ENCODE measurements at regions not wholly inside any gene's neighbourhood (a gene's known extent, or its start where the extent isn't known, plus 50 kb on each side); places are given as distances from the start of the nearest gene placed in this dataset.
A peak's percentile ranks its signal among the peaks of the same experiment; 100 is the strongest.

DNA sequence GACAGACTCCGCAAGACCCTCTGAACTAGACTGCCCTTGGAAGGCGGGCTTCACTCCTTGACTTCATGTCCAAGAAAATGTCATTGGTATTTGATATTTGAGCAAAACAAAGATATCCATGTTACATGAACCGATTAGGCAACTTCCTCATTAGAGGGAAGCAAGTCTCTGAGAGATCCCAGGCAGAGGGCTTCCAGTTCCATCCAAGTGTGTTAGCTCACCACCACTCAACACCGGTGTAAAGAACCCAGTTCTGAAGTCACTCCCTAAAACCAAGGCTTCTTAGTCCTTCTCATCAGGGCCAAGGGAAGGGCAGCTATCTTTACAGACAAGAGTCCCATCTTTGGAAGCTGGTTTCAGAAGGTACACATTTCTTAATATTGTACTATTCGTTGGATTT, 87.2 kb upstream of the CDKN3 start:
- no peak for DNase-seq (ENCODE audit: low spot score)

DNA sequence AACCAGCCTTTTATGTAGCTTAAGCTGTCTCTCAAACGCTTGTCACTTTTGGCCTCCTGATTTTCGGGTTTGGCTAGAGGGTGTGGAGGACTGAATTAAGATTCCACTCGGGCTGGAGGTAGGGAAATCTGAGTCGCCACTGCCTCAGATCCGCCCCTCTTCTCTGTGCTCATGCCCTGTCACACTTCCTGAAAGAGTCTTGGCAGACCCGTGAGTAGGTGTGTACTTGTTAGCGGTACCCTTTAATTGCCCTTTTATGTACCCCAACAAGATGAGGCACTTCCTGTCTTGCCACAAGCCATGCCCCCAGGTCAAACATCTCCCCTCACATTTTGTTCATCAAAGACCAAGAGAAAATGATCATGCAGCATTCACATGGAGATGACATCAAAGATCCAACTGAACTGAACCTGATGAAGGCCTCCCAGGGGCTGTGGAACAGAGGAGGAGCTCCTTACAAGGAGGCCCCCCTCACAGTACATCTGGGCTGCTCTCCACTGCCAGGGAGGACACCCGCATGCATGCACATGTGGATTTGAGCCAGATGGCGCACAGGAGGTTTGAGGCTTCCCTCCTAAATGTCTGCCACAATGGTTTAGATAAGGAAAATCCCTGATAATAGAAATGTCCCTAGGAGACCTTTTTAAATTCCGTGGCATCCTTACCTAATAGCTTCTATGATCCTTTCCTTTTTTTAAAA, 86.5 kb upstream of the CDKN3 start:
- DNase-seq (ENCODE audit: low spot score), result no peak

GRCh38 chr14:54310851-54311228, 86.0 kb upstream of the CDKN3 start:
- DNase-seq (ENCODE audit: low spot score), result no peak

DNA sequence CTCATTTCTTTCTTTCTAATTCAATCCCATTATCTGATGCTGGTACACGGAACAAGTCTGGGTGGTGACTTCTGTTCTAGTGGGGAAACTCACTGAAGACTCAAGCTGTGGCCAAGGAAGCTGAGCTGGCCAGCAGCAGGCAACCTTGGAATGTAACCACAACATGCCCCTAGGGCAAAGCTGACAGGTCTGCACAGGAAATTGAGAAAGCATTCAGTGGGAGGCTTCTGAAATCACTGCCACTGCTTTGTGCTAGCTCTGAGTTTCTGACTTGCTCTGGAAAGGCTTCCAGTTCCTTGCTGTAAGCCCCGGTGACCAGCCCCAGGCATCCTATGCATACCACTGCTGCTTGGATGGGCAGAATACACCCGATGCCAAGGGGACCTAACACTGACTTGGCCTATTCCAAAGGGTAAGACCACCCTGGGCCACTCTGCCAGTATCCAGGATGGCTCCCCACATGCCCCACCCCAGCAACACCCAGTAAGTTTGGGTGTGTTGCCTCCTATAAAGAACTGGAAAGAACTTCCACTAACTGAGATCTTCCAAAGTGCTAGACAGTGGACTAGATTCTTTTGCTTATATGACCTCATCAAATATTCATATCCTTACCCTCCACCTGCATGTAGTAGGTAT, 84.5 kb upstream of the CDKN3 start:
- no peak for DNase-seq (ENCODE audit: low spot score)

- DNase-seq (ENCODE audit: low spot score), result peak; percentile 27
These were observed 82.3 kb upstream of the CDKN3 start for GRCh38 chr14:54314365-54315104.

GRCh38 chr14:54316652-54317051, 80.2 kb upstream of the CDKN3 start:
- no peak for DNase-seq (ENCODE audit: low spot score)

DNA sequence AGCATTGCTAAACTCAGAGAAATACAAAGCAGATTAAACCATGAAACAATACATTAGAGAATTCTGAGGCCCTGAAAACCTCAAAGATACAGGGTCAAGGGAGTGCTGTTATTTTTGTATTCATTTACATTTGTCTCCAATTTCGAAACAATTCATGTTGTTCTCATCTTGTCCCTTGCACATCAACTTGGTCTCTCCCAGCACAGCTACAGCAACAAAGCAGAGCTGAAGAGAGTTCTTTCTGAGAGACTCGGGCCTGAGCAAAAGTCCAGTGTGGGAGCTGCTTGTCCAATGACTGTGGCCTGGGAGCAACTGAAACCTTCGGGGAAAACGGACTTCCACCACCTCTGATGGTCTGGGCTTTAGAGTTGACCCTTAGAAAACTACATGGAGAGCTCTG, 79.4 kb upstream of the CDKN3 start:
- DNase-seq (ENCODE audit: low spot score), result no peak

DNA sequence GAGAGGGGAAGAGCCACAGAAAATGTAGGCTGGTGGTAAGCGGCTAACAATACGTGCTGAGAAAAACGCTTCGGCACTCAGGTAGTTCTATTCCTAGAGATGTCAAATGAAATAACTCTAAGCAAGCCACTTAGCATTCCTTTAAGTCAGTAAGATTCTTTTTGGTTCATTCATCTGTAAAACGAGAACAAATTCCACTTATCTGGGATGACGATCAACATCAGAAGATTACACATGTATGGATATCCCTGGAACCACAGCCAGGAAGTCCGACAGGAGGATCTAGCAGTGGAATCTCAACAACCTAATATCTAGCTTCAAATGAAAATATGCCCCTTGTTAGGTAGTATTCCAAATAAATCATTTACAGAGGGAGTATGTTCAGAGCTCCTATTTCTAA, 74.6 kb upstream of the CDKN3 start:
- DNase-seq (ENCODE audit: low spot score), result no peak

DNA sequence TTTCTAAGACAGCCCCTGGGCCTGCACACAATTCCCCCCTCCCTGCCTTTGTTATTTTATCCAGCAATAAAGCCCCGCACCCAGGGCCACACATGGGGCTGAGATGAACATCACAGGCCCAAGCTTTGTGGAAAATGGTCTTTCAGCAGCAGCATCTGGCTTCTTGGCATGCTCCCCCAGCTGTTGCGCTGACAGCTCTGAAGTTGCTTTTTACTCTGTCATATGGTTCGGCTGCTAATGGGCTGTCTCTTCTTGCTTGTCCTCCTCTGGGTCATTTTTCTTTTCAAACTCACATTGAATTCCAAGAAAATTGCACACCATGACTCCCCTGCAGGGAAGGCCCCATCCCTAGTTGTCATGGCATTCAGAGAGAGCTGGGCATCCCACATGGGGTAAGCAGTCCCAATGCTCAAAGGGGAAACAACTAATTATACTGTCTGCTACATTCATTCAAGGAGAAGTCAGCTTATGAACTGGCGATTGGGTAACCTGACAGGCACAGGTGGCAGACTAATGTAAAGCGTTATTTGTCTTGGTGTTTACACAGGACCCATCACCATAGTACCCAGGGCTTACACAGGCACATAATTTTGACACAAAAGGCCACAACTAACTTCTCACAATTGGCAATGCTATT, 74.0 kb upstream of the CDKN3 start:
- DNase-seq (ENCODE audit: low spot score), result no peak

GRCh38 chr14:54325766-54326165, 71.0 kb upstream of the CDKN3 start:
- no peak for DNase-seq (ENCODE audit: low spot score)

- peak; percentile 61 for DNase-seq (ENCODE audit: low spot score)
These were observed 67.6 kb upstream of the CDKN3 start for GRCh38 chr14:54329082-54329695.

GRCh38 chr14:54330876-54331275, 65.9 kb upstream of the CDKN3 start:
- DNase-seq (ENCODE audit: low spot score), result no peak

DNA sequence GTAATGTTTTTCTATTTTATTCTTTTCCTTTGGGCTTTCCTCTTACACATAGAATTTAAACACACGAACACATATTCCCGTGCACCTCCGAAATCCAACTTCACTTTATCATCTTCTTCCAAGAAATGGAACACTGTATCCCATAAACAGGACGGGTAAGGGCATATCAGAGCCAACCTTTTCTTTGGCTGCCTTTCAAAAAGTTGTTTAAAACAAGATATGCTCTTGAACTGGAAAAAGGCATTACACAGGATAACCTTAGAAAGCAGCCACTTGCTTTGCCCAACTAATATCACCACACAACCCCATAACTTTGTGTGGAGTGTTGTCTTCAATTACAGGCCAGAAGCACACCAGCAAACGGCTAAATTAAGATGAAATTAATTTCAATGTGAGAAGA, 65.3 kb upstream of the CDKN3 start:
- no peak for DNase-seq (ENCODE audit: low spot score)

DNA sequence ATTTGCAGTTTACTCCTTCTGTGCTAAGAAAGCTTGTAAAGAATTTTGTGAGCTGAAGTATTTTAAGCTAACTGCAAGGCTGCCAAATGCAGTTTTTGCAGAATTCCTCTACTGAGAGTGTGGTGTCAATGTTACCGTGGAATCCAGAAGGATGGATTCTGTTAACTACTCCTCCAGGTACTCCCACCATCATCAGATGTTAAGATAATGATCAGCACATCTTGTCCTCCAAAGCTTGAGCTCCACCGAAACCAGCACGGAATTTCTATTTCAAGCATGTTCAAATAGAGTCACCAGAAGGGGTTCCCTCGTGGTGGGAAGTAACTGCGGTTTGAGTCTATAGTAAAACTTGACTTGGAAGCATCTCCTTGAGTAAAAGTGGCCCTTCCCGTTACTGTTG, 64.3 kb upstream of the CDKN3 start:
- no peak for DNase-seq (ENCODE audit: low spot score)

DNA sequence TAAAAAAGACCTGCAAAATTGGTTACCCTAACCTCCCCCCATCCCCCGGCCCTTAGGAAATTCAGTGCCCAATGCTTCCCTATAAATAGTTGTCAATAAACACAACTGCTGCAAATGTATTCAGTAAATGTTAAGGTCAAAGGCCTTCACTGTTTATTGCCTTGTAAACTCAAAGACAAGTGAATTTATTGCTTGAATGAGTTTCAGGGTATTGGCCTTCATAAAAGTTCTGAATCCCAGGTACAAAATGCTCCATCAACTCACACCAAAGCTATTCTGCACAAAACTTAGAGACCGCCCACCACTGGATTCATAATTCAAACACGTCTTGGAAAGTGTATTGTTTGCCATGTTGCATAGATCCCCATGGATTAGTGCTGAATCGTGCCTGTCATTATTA, 63.3 kb upstream of the CDKN3 start:
- DNase-seq (ENCODE audit: low spot score), result no peak

DNA sequence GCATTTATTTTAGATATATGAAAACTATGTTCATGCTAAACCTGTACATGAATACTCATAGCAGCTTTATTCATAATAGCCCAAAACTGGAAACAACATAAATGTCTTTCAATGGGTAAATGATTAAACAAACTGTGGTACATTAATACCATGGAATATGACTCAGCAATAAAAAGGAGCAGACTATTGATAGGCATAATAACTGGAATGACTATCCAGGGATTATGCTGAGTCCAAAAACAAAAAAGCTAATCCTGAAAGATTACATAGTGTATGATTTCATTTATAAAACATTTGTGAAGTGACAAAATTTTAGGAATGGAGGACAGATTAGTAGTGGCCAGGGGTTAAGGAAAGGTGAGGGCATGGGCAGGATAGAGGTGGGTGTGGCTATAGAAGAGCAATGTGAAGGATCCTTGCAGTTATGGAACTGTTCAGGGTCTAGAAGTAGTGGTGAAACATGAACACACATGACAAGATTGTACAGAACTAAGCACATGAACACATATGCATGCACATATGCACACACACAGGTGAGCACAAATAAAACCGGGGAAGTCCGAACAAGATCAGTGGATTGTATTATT, 61.1 kb upstream of the CDKN3 start:
- no peak for DNase-seq (ENCODE audit: low spot score)

DNA sequence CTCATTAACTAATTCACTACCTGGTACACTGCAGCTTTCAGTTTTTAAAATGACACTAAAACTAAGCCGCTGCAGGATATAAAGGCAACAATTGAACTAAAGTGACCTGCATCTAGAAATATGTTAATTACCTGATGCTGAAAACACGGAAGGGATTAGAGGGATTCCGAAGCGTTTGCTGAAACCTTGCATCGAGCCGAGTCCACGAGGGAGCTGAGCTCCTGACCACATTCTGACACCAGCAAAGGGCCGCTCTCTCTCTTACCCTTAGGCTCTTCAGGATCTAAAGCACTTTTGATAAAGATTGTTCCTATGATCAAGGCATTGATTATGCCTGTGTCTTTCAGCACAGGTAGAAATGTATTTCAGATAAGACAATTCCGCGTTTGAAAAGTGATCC, 59.5 kb upstream of the CDKN3 start:
- no peak for DNase-seq (ENCODE audit: low spot score)

GRCh38 chr14:54338696-54339317, 58.0 kb upstream of the CDKN3 start:
- DNase-seq (ENCODE audit: low spot score), result peak; percentile 36

GRCh38 chr14:54339771-54340170, 57.0 kb upstream of the CDKN3 start:
- DNase-seq (ENCODE audit: low spot score), result no peak

DNA sequence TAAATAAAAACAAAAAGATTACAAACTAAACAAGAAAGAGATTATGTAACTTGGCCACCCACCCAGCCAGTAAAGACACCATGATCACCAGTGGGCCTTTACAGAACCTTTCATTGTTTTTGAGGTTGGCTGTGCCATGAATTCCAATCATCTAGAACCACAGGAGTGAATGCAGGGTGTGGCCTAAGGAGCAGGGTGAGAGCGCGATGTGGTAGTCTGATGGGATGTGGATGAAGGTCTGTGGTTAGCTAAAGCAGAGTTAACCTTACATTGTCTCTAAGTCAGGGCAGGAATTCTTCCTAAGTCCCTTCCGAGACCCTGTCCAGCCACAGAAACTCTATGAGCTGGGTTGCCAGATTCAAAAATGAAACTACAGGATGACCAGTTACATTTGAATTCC, 54.0 kb upstream of the CDKN3 start:
- no peak for DNase-seq (ENCODE audit: low spot score)

All from SK-N-DZ (cell line).